Left forelimb (tissue), 1 donor: ENCODE measurements at regions not wholly inside any gene's neighbourhood (a gene's known extent, or its start where the extent isn't known, plus 50 kb on each side); places are given as distances from the start of the nearest gene placed in this dataset.
"Not testable (repeated sequence)": the region's sequence is repeated elsewhere in the genome, so short reads cannot be mapped to it uniquely, and the experiment has no call there.

Experiments
- DNase-seq: peaks from one replicate; pipeline ENCODE4 v3.0.0-alpha.2; 2018; ENCODE audit warnings: low spot score

DNA sequence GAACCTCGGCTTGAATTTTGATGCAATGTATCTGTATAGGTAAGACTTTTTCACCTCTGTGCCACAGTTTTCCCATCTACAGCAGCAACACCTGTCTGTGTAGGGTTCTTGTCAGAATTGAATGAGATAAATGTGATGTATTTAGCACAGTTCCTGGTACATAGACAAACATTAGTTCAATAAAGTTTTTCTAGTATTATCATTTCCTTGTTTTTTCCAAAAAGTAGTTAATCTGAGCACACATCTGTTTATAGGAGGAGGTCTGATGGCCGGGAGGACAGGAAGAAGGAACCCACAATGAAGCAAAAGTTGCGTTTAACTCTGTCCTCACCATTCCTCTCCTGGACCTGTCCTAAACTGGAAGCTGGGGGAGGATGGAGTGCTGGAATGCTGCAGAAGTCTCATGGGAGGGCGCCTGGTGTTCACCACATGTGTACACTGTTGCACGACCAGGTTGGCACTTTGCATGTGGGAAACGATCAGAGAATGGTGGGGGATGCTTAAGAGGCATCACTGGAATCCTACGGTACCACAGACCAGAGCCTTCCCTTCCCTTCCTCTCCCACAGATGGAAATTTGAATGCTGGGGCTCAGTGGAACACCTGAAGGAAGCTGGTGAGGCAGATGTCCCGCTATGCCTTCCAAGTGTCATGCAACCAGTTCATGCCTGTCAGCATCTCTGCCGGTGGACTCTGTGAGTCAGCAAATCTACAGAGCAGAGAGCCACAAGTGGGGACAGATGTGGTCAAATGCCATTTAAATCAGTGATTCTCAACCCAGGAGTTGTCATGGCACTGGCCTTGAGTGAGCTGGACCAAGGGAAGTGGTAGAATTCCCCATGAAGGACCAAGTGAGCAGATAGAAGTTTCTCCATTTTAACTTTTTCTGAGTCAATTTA is 315.6 kb downstream of the DLEU7 start:
- DNase-seq, result no peak

DNA sequence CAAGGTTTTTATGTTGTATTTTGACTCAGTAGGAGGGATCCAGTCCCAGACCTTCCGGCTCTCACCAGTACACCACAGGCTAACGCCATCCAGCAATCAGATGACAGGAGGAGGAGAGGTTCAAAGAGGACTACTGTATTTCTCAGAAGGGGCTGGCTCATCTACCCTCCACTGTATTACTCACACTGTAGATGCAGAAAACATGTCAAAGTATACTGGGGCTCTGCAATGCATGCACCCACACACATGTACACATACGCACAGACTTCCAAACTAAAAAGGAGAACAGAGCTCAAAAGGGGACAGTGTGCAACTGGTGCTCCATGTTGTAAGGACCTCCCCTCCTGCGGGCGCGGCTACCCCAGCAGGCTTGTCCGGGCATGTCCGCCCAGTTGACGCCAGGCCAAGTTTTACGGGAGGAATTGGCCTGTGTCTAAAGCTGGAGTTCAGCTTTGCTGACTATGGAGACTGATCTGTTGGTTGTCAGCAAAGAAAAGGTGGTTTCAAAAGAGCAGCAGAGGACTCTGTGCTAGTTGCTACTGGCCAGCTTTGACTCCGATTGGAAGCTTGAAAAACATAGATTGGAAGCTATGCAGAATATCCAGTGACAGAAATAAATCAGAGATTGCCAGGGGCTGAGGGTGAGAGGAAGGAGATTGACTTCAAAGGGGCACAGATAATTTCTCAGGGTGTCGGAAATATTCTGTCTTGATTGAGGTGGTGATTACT is 314.2 kb downstream of the DLEU7 start:
- DNase-seq, result peak; percentile 85

DNA sequence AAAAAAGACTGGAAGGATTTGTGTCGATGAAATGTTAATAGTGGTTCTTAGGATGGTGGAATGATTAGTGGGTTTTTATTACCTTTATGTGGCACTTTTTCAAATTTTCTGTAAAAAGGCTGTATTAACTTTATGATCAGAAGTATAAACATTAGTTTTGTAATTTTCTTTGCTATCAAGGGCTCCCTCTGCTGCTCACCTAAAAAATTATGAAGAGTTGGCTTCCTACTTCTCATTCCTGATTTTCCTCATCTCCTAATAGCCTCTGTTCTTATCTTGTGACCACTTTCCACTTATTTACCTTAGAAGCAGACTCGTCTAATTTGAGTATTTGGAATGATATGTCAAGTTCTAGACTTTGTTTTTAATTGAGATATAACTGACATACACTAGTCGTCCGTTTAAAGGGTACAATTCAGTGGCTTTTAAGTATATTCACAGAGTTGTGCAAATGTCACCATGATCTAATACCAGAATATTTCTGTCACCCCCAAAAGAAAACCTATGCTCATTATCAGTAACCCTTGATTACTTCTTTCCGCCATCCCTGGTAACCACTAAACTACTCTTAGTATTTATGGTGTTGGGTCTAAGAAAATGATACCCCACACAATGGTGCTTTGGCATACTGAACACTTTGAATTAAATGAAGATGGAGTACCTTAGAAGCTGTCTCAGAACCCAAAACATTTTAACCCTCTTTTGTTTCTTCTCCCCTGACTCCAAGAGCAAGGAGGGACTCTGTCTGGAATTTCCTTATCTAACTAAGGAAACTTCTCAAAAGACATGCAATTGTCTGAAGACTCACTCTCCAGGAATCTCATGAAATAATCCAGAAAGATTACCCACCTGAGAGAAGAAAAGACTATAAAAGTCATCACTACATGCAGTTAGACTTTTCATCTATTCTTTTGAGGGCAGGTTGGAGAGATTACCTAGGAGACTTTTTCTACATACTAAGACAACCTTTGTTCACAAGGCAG is 311.3 kb downstream of the DLEU7 start:
- DNase-seq, result no peak

DNA sequence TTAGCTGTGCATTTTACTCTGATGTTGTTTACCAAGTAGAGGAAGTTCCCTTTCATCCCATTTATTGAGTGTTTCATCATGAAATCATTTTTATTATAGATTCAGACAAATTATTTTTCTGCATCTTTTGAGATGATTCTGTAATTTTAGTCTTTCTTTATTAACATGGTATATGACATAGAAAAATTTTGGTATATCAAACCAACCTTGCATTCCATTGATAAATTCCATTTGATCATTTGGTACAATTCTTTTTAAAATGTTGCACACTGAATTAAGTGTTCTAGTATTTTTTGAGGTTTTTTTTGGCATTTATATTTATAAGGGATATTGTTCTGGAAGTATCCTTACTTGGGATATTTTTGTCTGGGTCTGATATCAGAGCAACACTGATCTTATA is 308.4 kb downstream of the DLEU7 start:
- no peak for DNase-seq

DNA sequence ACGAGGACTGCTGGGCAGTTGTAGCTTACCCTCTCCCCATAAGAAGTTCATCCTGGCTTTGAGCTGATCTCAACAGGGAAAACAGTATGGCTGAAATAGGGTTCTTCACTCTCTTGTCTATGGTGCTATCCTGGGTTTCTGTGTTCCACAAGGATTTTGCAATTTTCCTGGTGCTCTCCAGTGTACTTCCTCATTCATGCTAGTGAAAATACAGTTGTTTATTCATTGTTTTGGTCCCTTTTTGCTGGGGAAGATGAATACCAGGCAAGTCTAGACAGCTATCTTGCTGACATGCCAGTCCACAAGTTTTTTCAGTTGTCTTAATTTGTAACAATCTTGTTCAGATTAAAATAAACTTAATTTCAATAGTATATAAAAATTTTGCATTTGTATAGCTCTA is 306.5 kb downstream of the DLEU7 start:
- DNase-seq, result no peak

DNA sequence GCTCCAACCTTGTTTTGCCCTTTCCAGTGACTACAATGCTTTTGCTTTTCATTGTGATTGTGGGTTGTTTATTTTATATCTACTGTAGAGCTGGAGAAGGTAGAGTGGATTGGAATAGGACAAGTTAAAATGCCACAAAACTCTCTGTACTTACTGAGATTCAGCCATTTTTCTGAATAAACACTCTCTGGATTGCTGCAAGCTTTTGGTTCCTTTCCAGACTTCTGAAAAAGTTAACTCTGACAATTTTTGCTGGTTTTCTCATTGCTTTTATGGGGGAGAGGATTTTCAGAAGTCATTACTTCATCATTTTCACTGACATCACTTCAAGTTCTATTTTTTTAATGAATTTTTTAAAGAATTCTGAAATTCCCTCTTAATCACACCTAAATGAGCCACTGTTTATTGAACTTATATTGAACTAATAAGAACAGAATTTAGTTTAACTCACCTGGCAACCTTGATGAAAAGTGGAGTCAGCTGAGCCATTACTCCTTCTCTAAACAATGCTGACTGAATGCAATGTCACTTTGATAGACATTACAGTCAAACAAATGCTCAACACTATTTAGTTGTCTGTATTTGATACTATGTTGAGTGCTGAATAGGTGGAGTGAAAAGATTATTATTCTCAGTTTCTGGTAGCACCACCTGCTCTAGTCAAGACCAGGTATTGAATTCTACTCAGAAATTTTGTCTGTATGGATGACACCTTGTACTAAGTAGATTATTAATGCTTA is 303.5 kb downstream of the DLEU7 start:
- DNase-seq, result no peak

DNA sequence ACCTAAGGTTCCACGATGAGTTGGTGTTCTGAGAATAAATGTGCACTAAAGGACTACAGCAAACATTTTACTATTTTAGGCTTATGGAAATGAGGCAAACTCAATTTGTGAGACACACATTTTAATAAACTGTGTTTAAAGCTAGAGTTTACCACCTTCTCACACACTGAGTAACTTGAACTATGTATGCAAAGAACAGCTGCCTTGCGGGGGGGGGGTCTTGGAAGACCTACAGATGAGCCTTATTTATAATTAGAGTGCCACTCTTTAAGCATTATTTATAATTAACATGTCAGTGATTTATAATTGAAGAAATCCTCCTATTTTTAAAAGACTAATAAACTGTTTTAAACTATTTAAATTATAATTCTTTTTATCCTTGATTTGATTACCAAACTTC is 300.4 kb downstream of the DLEU7 start:
- no peak for DNase-seq

DNA sequence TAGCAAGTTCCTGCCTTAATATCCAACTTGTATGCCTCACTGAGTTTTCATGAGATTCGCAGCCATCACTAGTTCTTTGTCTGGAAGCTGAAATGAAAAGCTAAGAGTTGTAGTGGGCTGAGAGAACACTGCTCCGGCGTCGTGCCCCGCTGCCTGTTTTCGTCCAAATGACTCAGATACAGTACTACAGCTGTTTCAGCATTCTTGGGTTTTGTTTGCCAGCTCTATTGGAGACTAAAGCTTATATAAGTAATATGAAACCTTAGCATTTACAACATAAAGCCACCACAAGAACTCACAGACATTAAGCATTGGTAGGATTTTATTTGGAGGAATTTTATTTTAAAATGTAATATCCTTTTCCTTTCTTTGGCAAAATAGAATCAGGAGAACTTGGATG is 299.7 kb downstream of the DLEU7 start:
- peak; percentile 83 for DNase-seq

DNA sequence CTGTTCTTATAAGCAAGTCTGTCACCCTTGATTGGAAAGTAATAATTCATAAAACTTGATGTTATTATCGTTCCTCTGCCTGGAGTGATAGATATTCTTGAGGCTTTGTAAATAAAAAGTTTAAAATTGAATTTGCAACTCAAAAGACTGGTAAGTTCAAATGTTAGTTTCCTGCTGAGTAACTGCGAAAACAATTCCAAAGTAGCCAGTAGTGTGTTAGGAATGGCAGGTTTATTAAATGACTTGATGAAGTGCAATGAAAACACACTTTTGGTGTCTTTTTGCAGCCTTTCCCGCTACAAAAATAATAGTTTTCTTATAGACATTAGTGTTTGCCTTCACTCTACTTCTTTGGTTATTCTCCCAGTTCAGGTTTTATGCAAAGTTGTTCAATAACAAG is 299.3 kb downstream of the DLEU7 start:
- no peak for DNase-seq

DNA sequence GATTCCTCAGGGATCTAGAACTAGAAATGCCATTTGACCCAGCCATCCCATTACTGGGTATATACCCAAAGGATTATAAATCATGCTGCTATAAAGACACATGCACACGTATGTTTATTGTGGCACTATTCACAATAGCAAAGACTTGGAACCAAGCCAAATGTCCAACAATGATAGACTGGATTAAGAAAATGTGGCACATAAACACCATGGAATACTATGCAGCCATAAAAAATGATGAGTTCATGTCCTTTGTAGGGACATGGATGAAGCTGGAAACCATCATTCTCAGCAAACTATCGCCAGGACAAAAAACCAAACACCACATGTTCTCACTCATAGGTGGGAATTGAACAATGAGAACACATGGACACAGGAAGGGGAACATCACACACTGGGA is 296.3 kb downstream of the DLEU7 start:
- not testable (repeated sequence) for DNase-seq

DNA sequence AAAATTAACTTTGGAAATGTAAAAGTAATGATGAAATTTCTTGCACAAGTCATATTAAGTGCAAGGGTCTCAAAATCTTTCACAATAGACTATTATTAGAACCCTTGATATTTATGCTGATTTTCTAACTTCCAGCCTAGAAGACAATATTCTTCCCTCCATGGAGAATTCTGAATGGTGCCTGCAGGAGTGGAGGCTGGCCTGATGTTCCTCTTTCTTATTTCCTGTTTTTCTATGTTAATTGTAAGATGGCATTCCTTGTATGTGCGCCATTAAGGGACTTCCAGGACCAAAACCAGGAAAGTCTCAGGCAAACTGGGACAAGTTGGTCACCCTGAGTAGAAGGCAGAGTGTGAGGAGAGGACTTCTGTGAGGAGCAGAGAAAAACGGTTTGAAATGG is 294.9 kb downstream of the DLEU7 start:
- DNase-seq, result no peak

DNA sequence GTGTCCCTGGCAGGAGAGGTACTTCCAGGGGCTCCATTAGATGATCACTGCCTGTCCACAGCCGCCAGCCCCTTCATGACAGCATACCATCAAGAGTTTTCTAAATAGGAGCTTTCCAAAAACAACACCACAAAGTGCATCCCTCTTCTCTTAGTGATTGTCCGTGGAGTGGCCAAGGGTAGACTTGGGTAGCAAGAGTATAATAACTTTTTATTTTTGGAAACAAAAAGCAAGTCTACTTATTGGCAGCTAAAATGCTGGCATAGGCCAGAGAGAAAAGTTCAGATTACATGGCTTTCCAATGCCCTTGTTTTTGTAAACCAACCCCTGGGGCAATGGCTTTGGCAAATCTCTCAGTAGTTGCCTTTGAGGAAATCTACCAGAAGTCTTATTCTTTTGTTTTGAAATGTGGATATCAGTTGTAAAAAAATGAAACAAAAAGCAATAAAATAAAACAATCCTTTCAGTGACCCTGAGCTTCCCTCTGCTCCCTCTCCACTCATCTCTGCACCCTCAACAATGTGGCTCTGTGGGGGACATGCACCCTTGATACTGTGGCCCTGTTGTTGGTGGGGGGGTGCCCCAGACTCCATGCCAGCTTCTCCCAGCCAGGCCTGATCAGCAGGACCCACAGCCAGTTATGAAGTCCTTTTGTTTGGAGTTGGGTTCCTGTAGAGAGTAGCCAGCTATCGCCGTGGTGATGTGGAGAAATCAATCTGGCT is 294.1 kb downstream of the DLEU7 start:
- no peak for DNase-seq

DNA sequence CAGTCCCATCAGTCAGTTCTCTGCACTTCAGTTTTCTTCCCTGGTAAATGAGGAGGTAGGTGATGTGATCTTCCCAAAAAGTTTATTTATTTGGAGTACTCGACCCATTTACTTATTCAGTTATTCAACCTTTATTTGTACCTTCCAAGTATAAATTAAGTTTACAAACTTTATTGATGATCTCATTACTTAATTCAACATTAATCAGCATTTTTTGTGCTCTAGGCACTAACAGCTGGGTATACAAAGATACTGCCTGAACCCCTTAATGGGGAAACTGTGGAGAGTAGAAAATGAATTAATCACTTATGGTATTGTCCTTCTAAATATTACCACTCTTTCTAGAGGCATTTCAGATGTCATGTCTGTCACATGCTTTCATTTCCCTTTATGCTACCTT is 293.3 kb downstream of the DLEU7 start:
- DNase-seq, result no peak

DNA sequence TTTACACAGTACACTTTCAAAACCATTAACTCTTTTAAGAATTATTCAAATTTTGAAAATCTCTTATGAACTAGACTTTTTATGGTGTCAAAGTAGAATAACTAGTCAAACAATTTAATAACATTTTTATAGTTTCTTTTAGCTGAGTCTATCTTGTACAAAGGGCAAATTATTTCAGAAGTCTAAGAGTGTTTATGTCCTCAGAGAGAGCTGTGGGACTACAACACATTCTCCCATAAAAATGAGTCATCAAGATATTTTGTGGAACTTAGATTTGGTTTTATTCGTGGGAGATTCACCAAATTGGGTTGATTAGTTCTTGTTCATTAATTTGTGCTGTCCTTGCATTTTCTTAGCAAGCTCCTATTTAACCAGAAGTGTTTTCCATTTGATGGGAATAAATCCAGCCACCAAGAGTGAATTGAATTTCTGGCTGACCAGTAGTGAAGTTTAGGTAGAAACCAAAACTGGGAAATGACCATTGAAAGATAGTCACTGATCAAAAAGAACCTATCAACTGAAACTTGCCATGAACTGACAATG is 291.0 kb downstream of the DLEU7 start:
- no peak for DNase-seq

DNA sequence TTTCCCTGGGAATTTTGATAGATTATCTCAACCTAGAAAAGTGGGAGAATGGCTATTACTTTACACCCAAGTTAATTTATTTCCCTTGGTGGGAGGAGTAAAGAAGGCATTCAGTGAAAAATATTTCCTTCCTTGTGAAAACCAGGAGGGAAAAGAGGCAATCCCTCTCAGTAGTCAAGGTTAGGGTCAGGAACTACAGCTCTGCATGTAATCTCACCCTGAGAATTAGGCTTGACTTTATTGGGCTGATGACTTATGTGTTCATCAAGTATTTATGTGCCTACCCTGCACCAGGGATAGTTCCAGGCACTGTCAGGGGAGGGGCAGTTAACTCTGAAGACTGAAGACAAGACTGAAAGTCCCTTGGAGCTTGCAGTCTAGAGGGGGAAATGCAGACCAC is 281.8 kb downstream of the DLEU7 start:
- DNase-seq, result no peak

DNA sequence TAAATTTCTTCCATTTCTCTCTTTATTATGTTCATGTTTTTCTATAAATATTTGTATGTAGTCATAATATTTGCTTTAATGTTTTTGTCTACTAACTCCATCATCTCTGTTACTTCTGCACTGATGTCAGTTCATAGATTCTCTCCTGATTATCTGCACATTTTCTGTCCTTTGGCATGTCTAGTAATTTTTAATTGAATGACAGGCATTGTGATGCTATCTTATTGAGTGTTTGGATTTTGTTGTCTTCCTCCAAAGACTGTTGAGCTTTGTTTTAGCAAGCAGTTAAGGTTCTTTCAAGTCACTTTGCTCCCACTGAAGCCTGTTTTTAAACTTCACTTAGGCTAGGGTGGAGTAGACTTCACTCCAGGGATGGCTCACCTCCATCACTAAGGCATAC is 276.8 kb downstream of the DLEU7 start:
- no peak for DNase-seq

DNA sequence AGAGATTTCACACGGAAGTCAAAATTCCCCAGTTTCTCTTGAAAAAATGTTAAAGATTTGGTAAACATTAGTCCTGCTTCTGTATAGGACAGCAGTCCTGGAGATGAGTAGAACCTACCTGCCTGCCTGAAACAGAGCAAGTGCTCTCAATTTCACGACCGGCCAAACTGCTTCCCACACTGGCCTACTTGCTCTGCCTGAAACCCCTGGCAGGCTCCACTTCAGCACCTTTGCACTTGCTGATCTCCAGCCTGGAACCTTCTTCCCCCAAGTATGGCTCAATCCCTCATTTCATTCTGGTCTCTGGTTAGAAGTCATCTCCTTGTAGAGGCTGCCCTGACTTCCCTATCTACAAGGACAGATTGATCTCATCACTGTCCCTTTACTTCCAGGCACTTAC is 271.4 kb downstream of the DLEU7 start:
- DNase-seq, result no peak

DNA sequence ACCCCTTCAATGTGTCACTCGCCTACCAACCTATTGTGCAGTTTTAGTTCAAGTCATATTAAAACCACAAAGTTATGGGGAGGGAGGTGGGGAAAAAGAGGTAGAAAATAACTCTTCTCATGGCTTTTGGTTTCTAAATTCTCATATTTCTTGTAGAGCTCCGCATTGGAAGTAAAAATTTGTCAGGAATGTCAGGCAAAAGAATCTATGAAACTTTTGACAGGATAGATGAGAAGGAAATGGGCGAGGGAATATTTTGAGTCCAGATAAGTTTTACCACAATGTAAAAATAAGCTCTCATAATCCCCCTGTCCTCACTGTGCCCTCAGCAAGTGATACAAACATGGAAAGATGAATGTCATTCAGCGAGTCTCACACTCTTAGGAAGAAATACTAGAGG is 270.4 kb downstream of the DLEU7 start:
- no peak for DNase-seq

DNA sequence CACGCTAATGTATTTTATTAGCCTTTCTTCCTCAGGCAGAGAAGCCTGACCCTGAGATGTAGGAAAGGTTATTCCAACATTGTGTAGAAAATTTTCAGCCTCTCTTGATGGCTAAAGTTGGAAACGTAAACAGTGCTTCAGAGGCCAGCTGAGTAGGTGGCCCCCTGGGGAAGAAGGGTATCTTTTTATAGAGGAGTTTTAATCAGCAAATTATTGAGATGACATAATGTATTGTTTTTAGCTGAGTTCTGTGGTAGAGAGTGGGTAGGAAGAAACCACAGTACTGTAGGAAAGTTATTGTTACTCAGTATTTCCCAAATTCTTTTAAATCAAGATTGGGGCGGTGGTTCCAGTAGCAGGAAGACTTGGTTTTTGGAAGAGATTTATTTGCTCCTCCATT is 268.8 kb downstream of the DLEU7 start:
- no peak for DNase-seq

DNA sequence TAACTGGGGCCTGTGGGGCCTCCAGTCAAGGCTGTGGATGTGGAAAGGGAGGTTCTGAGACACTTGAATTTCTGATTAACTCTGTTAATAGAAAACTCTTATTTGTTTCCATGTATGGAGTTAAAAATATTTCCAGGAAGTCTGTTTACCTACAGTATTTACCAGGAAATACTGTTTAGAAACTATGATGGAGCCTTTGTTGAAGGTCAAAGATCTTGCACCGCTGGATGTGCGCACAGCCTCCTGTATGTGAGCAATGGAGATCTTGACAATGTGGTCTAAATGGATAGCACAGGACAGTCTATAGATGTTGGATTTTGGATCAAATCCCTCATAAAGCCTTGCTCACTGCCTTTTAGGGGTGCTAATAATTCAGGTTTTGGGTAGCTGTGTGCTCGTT is 268.4 kb downstream of the DLEU7 start:
- no peak for DNase-seq

DNA sequence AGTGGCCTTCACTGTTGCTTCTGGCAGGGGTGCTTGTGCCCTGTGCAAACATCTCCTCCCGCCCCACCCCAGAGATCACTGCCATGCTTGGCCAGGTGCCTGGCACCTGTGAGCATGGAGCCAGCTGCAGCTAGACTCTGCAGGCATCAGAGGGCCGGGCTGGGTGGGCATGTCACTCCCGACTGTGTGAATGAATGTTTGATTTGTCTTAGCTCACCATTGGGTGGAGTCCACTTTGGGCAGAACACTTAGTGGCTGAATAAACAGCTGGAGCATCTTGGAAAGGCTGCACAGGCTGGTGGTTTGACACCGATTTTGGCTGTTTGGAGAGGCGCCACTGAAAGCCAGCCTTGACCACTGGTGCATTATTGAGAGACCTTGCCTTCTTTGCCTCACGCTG is 267.3 kb downstream of the DLEU7 start:
- no peak for DNase-seq
